ENCODE measurements at regions not wholly inside any gene's neighbourhood (a gene's known extent, or its start where the extent isn't known, plus 50 kb on each side); places are given as distances from the start of the nearest gene placed in this dataset.

DNA sequence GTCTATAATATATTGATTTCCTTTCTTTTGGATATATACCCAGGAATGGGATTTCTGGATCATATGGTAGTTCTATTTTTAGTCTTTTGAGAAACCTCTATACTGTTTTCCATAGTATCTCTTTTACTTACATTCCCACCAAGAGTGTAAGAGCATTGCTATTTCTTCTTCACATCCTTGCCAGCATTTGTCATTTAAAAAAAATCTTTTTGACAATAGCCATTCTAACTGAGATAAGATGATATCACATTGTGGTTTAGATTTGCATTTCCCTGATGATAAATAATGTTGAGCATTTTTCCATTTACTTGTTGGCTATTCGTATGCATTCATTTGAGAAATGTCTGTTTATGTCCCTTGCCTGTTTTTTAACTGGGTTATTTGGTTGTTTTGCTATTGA is 467.4 kb downstream of the COL11A1 start:
- DNase-seq (ENCODE audit: low read depth), result no peak
- H3K4me3 ChIP-seq (ENCODE audit: low read depth, low read length), result no peak overlapping the region
- TF ChIP-seq, protein P1, sequence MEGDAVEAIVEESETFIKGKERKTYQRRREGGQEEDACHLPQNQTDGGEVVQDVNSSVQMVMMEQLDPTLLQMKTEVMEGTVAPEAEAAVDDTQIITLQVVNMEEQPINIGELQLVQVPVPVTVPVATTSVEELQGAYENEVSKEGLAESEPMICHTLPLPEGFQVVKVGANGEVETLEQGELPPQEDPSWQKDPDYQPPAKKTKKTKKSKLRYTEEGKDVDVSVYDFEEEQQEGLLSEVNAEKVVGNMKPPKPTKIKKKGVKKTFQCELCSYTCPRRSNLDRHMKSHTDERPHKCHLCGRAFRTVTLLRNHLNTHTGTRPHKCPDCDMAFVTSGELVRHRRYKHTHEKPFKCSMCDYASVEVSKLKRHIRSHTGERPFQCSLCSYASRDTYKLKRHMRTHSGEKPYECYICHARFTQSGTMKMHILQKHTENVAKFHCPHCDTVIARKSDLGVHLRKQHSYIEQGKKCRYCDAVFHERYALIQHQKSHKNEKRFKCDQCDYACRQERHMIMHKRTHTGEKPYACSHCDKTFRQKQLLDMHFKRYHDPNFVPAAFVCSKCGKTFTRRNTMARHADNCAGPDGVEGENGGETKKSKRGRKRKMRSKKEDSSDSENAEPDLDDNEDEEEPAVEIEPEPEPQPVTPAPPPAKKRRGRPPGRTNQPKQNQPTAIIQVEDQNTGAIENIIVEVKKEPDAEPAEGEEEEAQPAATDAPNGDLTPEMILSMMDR (IDR thresholded peaks at IDR 0.05; ENCODE audit: low read depth, low read length, missing control alignments), result no peak
- in situ Hi-C loops (cut with HindIII; ENCODE audit: low sequenced_read_pairs), result no loop called here

DNA sequence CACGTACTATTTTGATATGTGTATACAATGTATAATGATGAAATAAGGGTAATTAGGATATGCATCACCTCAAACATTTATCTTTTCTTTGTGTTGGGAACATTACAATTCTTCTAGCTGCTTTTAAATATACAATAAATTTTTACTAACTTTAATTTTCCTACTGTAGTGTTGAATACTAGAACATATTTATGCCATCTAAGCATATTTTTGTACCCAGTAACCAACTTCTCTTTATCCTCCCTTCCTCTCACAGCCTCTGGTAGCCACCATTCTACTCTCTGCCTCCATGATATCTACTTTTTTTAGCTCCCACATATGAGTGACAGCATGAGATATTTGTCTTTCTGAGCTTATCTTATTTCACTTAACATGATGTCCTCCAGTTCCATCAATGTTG is 468.0 kb downstream of the COL11A1 start:
- TF ChIP-seq, protein P1 (IDR thresholded peaks at IDR 0.05; ENCODE audit: low read depth, low read length, missing control alignments), result no peak
- in situ Hi-C loops (cut with HindIII; ENCODE audit: low sequenced_read_pairs), result no loop called here
- DNase-seq (ENCODE audit: low read depth), result no peak
- H3K4me3 ChIP-seq (ENCODE audit: low read depth, low read length), result no peak overlapping the region

DNA sequence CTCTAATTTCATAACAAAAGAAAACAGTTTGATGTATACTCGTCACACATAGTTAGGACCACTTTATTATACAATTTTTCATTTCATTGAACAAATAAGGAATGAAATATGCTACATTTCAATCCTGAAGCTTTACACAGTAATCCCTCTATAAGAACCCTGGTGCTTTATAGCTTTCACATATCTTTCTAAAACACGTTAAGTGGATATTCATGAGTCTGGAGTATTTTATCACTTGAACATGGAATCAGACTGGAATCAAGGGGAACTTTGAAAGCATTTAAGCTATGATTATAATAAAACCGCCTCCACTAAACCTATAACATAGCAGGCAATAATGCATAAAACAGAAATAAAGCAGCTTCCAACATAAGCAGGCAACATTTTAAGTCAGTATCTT is 476.6 kb downstream of the COL11A1 start:
- in situ Hi-C loops (cut with HindIII; ENCODE audit: low sequenced_read_pairs), result no loop called here
- TF ChIP-seq, protein P1 (IDR thresholded peaks at IDR 0.05; ENCODE audit: low read depth, low read length, missing control alignments), result no peak
- H3K4me3 ChIP-seq (ENCODE audit: low read depth, low read length), result no peak overlapping the region
- no peak for DNase-seq (ENCODE audit: low read depth)

DNA sequence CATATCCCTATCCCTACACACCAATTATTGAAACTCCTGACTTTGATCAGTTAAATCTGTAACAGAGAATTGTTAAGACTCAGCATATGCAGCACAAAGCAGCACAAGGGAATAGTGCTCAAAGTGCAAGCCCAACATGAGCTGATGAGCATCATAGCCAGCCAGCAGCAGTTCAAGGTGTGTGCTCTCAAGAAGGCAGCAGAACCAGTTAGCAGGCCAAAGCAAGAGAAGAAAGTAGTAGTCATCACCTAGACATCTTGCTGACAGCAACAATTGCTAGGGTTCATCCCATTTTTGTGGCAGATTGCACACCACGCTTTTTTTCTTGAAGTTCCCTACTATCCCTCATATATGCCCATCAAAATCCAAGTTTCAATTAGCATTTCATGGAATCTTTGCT is 478.3 kb downstream of the COL11A1 start:
- TF ChIP-seq, protein P1 (IDR thresholded peaks at IDR 0.05; ENCODE audit: low read depth, low read length, missing control alignments), result no peak
- H3K4me3 ChIP-seq (ENCODE audit: low read depth, low read length), result no peak overlapping the region
- no peak for DNase-seq (ENCODE audit: low read depth)
- in situ Hi-C loops (cut with HindIII; ENCODE audit: low sequenced_read_pairs), result no loop called here

DNA sequence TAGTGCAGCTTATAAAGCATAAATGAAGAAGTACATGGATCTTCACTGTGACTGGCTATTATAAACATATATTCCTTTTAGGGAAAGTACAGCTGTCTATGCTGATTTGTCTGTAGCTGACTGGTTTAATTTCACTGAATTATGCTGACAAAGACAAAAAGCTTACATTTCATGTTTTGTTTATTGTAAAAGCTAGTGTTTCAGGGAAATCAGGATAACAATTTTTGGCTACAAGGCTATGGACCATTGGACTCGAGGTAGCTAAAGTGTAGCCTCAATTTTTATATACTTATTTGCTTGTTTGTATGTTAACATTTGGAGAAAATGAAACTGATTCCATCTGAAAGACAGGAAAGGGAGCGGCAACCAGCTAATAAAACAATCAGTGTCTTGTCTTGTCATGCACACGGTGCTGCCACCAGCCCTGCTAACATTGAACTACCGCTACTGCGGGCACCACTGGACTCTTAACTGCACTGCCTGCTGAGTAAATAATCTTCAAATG is 480.2 kb downstream of the COL11A1 start:
- in situ Hi-C loops (cut with HindIII; ENCODE audit: low sequenced_read_pairs), result no loop called here
- no peak for DNase-seq (ENCODE audit: low read depth)
- TF ChIP-seq, protein P1 (IDR thresholded peaks at IDR 0.05; ENCODE audit: low read depth, low read length, missing control alignments), result no peak
- H3K4me3 ChIP-seq (ENCODE audit: low read depth, low read length), result no peak overlapping the region

DNA sequence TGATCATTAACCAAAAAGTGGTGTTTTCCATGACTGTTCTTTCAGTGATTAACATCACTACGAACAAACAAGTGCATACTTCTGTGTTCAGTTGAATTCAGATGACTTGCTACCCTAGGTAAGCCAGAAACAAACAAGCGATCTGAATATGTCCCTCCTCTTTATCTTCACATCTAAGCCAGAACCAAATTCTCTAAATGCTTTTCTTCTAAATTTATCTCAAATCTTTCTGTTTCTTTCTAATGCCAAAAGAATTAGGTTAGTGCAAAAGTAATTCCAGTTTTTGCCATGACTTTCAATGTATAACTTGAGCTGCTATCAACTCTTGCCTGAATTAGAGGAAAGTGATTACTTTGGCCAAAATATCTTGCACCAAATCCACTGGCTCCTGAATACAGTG is 481.2 kb downstream of the COL11A1 start:
- in situ Hi-C loops (cut with HindIII; ENCODE audit: low sequenced_read_pairs), result no loop called here
- no peak for DNase-seq (ENCODE audit: low read depth)
- TF ChIP-seq, protein P1 (IDR thresholded peaks at IDR 0.05; ENCODE audit: low read depth, low read length, missing control alignments), result no peak

DNA sequence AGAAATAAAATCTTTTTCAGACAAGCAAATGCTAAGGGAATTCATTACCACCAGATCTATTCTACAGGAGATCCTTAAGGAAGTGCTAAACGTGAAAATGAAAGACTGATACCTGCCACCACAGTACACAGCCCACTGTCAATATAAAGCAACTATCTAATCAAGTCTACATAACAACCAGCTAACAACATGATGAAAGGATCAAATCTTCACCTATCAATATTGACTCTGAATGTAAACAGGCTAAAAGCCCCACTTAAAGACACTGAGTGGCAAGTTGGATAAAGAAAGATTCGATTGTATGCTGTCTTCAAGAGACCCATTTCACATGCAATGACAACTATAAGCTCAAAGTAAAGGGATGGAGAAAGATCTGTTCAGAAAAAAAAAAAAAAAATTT is 492.4 kb downstream of the COL11A1 start:
- H3K4me3 ChIP-seq (ENCODE audit: low read depth, low read length), result no peak overlapping the region
- in situ Hi-C loops (cut with HindIII; ENCODE audit: low sequenced_read_pairs), result no loop called here
- TF ChIP-seq, protein P1 (IDR thresholded peaks at IDR 0.05; ENCODE audit: low read depth, low read length, missing control alignments), result no peak
- no peak for DNase-seq (ENCODE audit: low read depth)

More for the DNA sequence above, 481.2 kb downstream of the COL11A1 start:
- no peak overlapping the region for H3K4me3 ChIP-seq (ENCODE audit: low read depth, low read length)

Data from astrocyte of the cerebellum (primary cell).